ENCODE measurements at regions not wholly inside any gene's neighbourhood (a gene's known extent, or its start where the extent isn't known, plus 50 kb on each side); places are given as distances from the start of the nearest gene placed in this dataset.

DNA sequence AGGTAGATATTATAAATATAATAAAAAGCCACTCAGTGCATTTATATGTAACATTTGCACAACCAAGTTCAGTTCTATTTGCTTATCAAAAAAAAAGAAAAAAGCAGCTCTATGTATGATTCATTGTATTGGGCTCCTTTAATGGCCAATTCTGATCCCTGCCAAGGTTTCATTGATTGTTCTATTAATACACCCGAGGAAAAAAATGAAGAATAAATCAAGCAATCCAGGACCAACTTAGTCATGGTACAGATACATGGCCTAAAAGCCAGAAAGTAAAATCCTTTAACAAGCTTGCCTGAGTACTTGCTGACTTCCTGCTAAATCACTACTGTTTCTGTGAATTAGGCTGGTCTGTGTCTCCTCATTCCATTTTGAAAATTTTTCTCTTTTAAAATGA is 77.6 kb upstream of the PCDH7 start:
- Histone ChIP-seq H3K9me2 (ENCODE audit: low read depth, low read length) (no peaks in the 10 kb centered on the region), H3K79me2 (ENCODE audit: insufficient read depth, low read length) (no peaks in the 10 kb centered on the region), H3K4me2 (ENCODE audit: low read length) (no peak overlapping the region), H3K9me3 (ENCODE audit: low read length) (no peaks in the 10 kb centered on the region), H3K27ac (ENCODE audit: low read depth, low read length, poor library complexity, severe bottlenecking) (no peak overlapping the region), H4K20me1 (ENCODE audit: insufficient read depth, low read length) (no peaks in the 10 kb centered on the region), H3K27me3 (ENCODE audit: insufficient read depth, low read length) (no peaks in the 10 kb centered on the region), H3K36me3 (ENCODE audit: insufficient read depth, low read length) (no peaks in the 10 kb centered on the region), H3K9ac (ENCODE audit: low read length) (no peak overlapping the region), H3K4me3 (ENCODE audit: low read depth, low read length, poor library complexity, severe bottlenecking) (no peak overlapping the region), H3F3A (ENCODE audit: insufficient read depth, low read length) (no peaks in the 10 kb centered on the region), H3K4me1 (ENCODE audit: insufficient read depth, low read length, severe bottlenecking) (no peaks in the 10 kb centered on the region), H2AFZ (ENCODE audit: low read length) (no peak overlapping the region)
- no peak for TF ChIP-seq CTCF (IDR thresholded peaks at IDR 0.05; ENCODE audit: low read length)
- no peak for TF ChIP-seq EZH2 (IDR thresholded peaks at IDR 0.05; ENCODE audit: borderline replicate concordance, low read length)

DNA sequence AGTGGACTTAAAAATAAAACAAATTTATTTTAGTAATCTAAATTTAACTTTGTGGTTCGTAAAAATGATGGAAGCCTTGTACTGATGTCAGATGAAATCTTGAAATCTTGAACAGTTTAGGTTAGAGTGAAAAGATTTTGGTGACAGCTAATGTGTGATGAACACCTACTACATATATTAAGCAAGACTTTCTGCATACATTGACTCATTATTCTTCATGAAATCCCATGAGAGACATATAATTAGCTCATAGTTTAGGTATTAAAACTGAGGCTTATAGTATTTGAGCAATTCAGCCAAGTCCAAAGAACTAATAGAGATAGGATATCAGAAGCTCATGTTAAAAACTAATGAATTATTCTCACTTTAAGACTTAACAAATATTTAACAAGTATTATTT is 66.9 kb upstream of the PCDH7 start:
- H3K36me3 ChIP-seq (ENCODE audit: insufficient read depth, low read length): no peaks in the 10 kb centered on the region
- H3K27me3 ChIP-seq (ENCODE audit: insufficient read depth, low read length): no peaks in the 10 kb centered on the region
- H3K9ac ChIP-seq (ENCODE audit: low read length): no peak overlapping the region
- H3K79me2 ChIP-seq (ENCODE audit: insufficient read depth, low read length): no peaks in the 10 kb centered on the region
- no peaks in the 10 kb centered on the region for H4K20me1 ChIP-seq (ENCODE audit: insufficient read depth, low read length)
- no peak overlapping the region for H2AFZ ChIP-seq (ENCODE audit: low read length)
- no peak overlapping the region for H3K4me2 ChIP-seq (ENCODE audit: low read length)
- no peak overlapping the region for H3K27ac ChIP-seq (ENCODE audit: low read depth, low read length, poor library complexity, severe bottlenecking)
- no peaks in the 10 kb centered on the region for H3K4me1 ChIP-seq (ENCODE audit: insufficient read depth, low read length, severe bottlenecking)
- no peaks in the 10 kb centered on the region for H3F3A ChIP-seq (ENCODE audit: insufficient read depth, low read length)
- no peaks in the 10 kb centered on the region for H3K9me3 ChIP-seq (ENCODE audit: low read length)
- no peak overlapping the region for H3K4me3 ChIP-seq (ENCODE audit: low read depth, low read length, poor library complexity, severe bottlenecking)
- TF ChIP-seq EZH2 (IDR thresholded peaks at IDR 0.05; ENCODE audit: borderline replicate concordance, low read length) (no peak), CTCF (IDR thresholded peaks at IDR 0.05; ENCODE audit: low read length) (no peak)
- H3K9me2 ChIP-seq (ENCODE audit: low read depth, low read length): no peaks in the 10 kb centered on the region

GRCh38 chr4:30656828-30657227 is 63.3 kb upstream of the PCDH7 start:
- Histone ChIP-seq H3K4me1 (ENCODE audit: insufficient read depth, low read length, severe bottlenecking) (no peaks in the 10 kb centered on the region), H3K79me2 (ENCODE audit: insufficient read depth, low read length) (no peaks in the 10 kb centered on the region), H3K9me3 (ENCODE audit: low read length) (no peaks in the 10 kb centered on the region), H3K27me3 (ENCODE audit: insufficient read depth, low read length) (no peaks in the 10 kb centered on the region), H3K36me3 (ENCODE audit: insufficient read depth, low read length) (no peaks in the 10 kb centered on the region), H3K4me2 (ENCODE audit: low read length) (no peak overlapping the region), H3K27ac (ENCODE audit: low read depth, low read length, poor library complexity, severe bottlenecking) (no peak overlapping the region), H3K4me3 (ENCODE audit: low read depth, low read length, poor library complexity, severe bottlenecking) (no peak overlapping the region), H3K9me2 (ENCODE audit: low read depth, low read length) (no peaks in the 10 kb centered on the region), H3K9ac (ENCODE audit: low read length) (no peak overlapping the region), H3F3A (ENCODE audit: insufficient read depth, low read length) (no peaks in the 10 kb centered on the region), H2AFZ (ENCODE audit: low read length) (no peak overlapping the region), H4K20me1 (ENCODE audit: insufficient read depth, low read length) (no peaks in the 10 kb centered on the region)
- no peak for TF ChIP-seq EZH2 (IDR thresholded peaks at IDR 0.05; ENCODE audit: borderline replicate concordance, low read length)
- no peak for TF ChIP-seq CTCF (IDR thresholded peaks at IDR 0.05; ENCODE audit: low read length)
